ENCODE measurements at regions not wholly inside any gene's neighbourhood (a gene's known extent, or its start where the extent isn't known, plus 50 kb on each side); places are given as distances from the start of the nearest gene placed in this dataset.

- H3K9ac ChIP-seq (ENCODE audit: low read depth, low read length): no peak overlapping the region
- H4K5ac ChIP-seq (ENCODE audit: low read depth, low read length): no peak overlapping the region
- TF ChIP-seq MAFK (IDR thresholded peaks at IDR 0.05; ENCODE audit: low read depth, low read length): no peak
- no peak for TF ChIP-seq RCOR1 (IDR thresholded peaks at IDR 0.05; ENCODE audit: insufficient replicate concordance, low read length)
- TF ChIP-seq ELK1 (IDR thresholded peaks at IDR 0.05; ENCODE audit: borderline replicate concordance, low read depth, low read length): no peak
- TF ChIP-seq RFX5 (IDR thresholded peaks at IDR 0.05; ENCODE audit: low read depth, low read length): no peak
- TF ChIP-seq RAD21 (IDR thresholded peaks at IDR 0.05; ENCODE audit: low read length): no peak
- TF ChIP-seq CEBPB (IDR thresholded peaks at IDR 0.05; ENCODE audit: low read depth, low read length): no peak
- no peak for TF ChIP-seq POLR2A (IDR thresholded peaks at IDR 0.05; ENCODE audit: low read depth, low read length)
- no peak overlapping the region for H3K4me2 ChIP-seq (ENCODE audit: low read depth, low read length)
- no peaks in the 10 kb centered on the region for H3K36me3 ChIP-seq (ENCODE audit: control insufficient read depth, insufficient read depth, low read length)
- no peak overlapping the region for H3K56ac ChIP-seq (ENCODE audit: extremely low read depth, insufficient read depth, low read length)
- no peak overlapping the region for H2AFZ ChIP-seq (replicated peaks; ENCODE audit: low read length, poor library complexity)
- H3K4ac ChIP-seq (ENCODE audit: low read depth, low read length): no peak overlapping the region
- no peaks in the 10 kb centered on the region for H3K9me3 ChIP-seq (ENCODE audit: control insufficient read depth, insufficient read depth, low read length)
- dilution Hi-C loops (cut with HindIII; ENCODE audit: low sequenced_read_pairs, unreplicated experiment): no loop called here
- BruUV-seq (replicated peaks): no TSS peak
- H3K79me1 ChIP-seq (ENCODE audit: low read depth in 1 of 2, low read length in 2 of 2): no peaks in the 10 kb centered on the region
- ChIA-PET POLR2A (ENCODE audit: unreplicated experiment) (no interaction called here), CTCF (no interaction called here)
- no peaks in the 10 kb centered on the region for H4K20me1 ChIP-seq (ENCODE audit: insufficient read depth, low read length)
- H3K4me1 ChIP-seq (ENCODE audit: control insufficient read depth, insufficient read depth, low read length): no peaks in the 10 kb centered on the region
- ATAC-seq (ENCODE audit: low read depth): no peak
- H3K4me3 ChIP-seq (ENCODE audit: insufficient read depth, low read depth, low read length): no peak overlapping the region
- H3K9me1 ChIP-seq (ENCODE audit: insufficient read depth, low read length): no peaks in the 10 kb centered on the region
- H4K8ac ChIP-seq (ENCODE audit: low read depth in 2 of 2, low read length in 2 of 2): no peak overlapping the region
- no peaks in the 10 kb centered on the region for H3K27me3 ChIP-seq (ENCODE audit: control insufficient read depth, insufficient read depth, low read length)
- DNase-seq: no peak
- no peak overlapping the region for H2BK15ac ChIP-seq (ENCODE audit: low read depth, low read length)
- no peak overlapping the region for H3K14ac ChIP-seq (replicated peaks; ENCODE audit: low read depth, low read length)
- H3K23ac ChIP-seq (ENCODE audit: low read depth, low read length): no peak overlapping the region
- intact Hi-C loops (cut with micrococcal nuclease): no loop called here
- no peak overlapping the region for H3K27ac ChIP-seq (ENCODE audit: insufficient read depth, low read length)
- no peak overlapping the region for H2AK9ac ChIP-seq (replicated peaks; ENCODE audit: low read depth, low read length, poor library complexity)
- H2BK5ac ChIP-seq (ENCODE audit: low read depth, low read length, poor library complexity, severe bottlenecking): no peak overlapping the region
- no CpG with 5 or more reads among the region's 4 CpGs for WGBS, 2 experiments (ENCODE audit: extremely low coverage in 2 of 2, insufficient read length in 1 of 2)
- in situ Hi-C loops (cut with MboI; ENCODE audit: low sequenced_read_pairs): no loop called here
- H3K18ac ChIP-seq (ENCODE audit: low read depth, low read length): no peak overlapping the region
- H2BK120ac ChIP-seq (ENCODE audit: low read depth, low read length): no peak overlapping the region
- no peak overlapping the region for H2BK20ac ChIP-seq (ENCODE audit: low read depth, low read length)
- no peak overlapping the region for H4K91ac ChIP-seq (ENCODE audit: insufficient read depth, low read depth, low read length)
- no peak overlapping the region for H2AK5ac ChIP-seq (ENCODE audit: low read depth, low read length)
Observed at GRCh38 chr6:23566418-23566817, 559.6 kb upstream of the NRSN1 start.
